Endothelial cell (in vitro differentiated cells): ENCODE measurements at regions not wholly inside any gene's neighbourhood (a gene's known extent, or its start where the extent isn't known, plus 50 kb on each side); places are given as distances from the start of the nearest gene placed in this dataset.
A peak's percentile ranks its signal among the peaks of the same experiment; 100 is the strongest.

Source experiments
- DNase-seq: peaks from one replicate; pipeline ENCODE4 v3.0.0; 2021; ENCODE audit warnings: low spot score
- H3K27ac Mint-ChIP-seq: one replicate; pipeline ENCODE4 v1.8.0; 2021; ENCODE audit warnings: mixed read lengths, inconsistent platforms; ENCODE audit not compliant: unreplicated experiment
- H3K27me3 Mint-ChIP-seq: one replicate; pipeline ENCODE4 v1.8.0; 2021; ENCODE audit warnings: mild to moderate bottlenecking, moderate library complexity, mixed read lengths, inconsistent platforms; ENCODE audit not compliant: unreplicated experiment
- H3K36me3 Mint-ChIP-seq: one replicate; pipeline ENCODE4 v1.8.0; 2021; ENCODE audit warnings: mild to moderate bottlenecking, low read depth, mixed read lengths, inconsistent platforms; ENCODE audit not compliant: unreplicated experiment
- H3K4me1 Mint-ChIP-seq: one replicate; pipeline ENCODE4 v1.8.0; 2021; ENCODE audit warnings: mild to moderate bottlenecking, mixed read lengths, inconsistent platforms; ENCODE audit not compliant: unreplicated experiment
- H3K4me3 Mint-ChIP-seq: one replicate; pipeline ENCODE4 v1.8.0; 2021; ENCODE audit warnings: mild to moderate bottlenecking, mixed read lengths, inconsistent platforms; ENCODE audit not compliant: unreplicated experiment
- H3K9me3 Mint-ChIP-seq: one replicate; pipeline ENCODE4 v1.8.0; 2021; ENCODE audit warnings: mixed read lengths, inconsistent platforms; ENCODE audit not compliant: unreplicated experiment
- TF ChIP-seq, protein P1 (sequence below): fragments of 200-600 bp; sonication (generic); IDR thresholded peaks from one replicate; pipeline ENCODE4 v1.5.0; 2021; ENCODE audit warnings: antibody characterized with exemption; ENCODE audit not compliant: unreplicated experiment

- DNase-seq = no peak
- no peaks in the 10 kb centered on the region for H3K4me1 Mint-ChIP-seq
- peaks cover 6% of the 10 kb centered on the region for H3K27me3 Mint-ChIP-seq
- no peak overlapping the region for H3K27ac Mint-ChIP-seq
- H3K36me3 Mint-ChIP-seq = no peaks in the 10 kb centered on the region
- TF ChIP-seq, protein P1, sequence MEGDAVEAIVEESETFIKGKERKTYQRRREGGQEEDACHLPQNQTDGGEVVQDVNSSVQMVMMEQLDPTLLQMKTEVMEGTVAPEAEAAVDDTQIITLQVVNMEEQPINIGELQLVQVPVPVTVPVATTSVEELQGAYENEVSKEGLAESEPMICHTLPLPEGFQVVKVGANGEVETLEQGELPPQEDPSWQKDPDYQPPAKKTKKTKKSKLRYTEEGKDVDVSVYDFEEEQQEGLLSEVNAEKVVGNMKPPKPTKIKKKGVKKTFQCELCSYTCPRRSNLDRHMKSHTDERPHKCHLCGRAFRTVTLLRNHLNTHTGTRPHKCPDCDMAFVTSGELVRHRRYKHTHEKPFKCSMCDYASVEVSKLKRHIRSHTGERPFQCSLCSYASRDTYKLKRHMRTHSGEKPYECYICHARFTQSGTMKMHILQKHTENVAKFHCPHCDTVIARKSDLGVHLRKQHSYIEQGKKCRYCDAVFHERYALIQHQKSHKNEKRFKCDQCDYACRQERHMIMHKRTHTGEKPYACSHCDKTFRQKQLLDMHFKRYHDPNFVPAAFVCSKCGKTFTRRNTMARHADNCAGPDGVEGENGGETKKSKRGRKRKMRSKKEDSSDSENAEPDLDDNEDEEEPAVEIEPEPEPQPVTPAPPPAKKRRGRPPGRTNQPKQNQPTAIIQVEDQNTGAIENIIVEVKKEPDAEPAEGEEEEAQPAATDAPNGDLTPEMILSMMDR = no peak
- no peak overlapping the region for H3K4me3 Mint-ChIP-seq
- no peaks in the 10 kb centered on the region for H3K9me3 Mint-ChIP-seq
Measured at GRCh38 chr6:160927416-160927815, 64.2 kb upstream of the MAP3K4 start.

DNA sequence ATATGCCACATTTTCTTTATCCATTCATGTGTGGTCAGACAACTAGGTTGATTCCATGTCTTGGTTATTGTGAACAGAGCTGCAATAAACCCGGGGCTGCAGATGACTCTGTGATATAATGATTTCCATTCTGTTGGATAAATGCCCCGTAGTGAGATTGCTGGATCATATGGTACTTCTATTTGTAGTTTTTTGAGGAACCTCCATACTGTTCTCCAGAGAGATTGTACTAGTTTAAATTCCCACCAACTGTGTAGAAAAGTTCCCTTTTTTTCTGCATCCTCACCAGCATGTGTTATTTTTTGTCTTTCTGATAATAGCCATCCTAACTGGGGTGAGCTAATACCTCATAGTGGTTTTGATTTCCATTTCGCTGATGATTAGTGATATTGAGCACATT is 62.2 kb upstream of the MAP3K4 start:
- peaks cover 3% of the 10 kb centered on the region for H3K27me3 Mint-ChIP-seq
- no peak overlapping the region for H3K4me3 Mint-ChIP-seq
- H3K27ac Mint-ChIP-seq = no peak overlapping the region
- no peak for DNase-seq
- TF ChIP-seq, protein P1 = no peak
- H3K36me3 Mint-ChIP-seq = no peaks in the 10 kb centered on the region
- no peaks in the 10 kb centered on the region for H3K9me3 Mint-ChIP-seq
- H3K4me1 Mint-ChIP-seq = no peaks in the 10 kb centered on the region

- Mint-ChIP-seq H3K36me3 (no peaks in the 10 kb centered on the region), H3K4me3 (no peak overlapping the region), H3K9me3 (no peaks in the 10 kb centered on the region), H3K4me1 (no peaks in the 10 kb centered on the region), H3K27ac (no peak overlapping the region), H3K27me3 (peaks cover 3% of the 10 kb centered on the region)
- TF ChIP-seq, protein P1 = no peak
- no peak for DNase-seq
Measured at GRCh38 chr6:160929831-160930230, 61.7 kb upstream of the MAP3K4 start.

GRCh38 chr6:160930547-160931377 is 60.8 kb upstream of the MAP3K4 start:
- peaks cover 3% of the 10 kb centered on the region for H3K27me3 Mint-ChIP-seq

More at GRCh38 chr6:160930547-160931377, 60.8 kb upstream of the MAP3K4 start:
- H3K4me1 Mint-ChIP-seq = no peaks in the 10 kb centered on the region
- H3K4me3 Mint-ChIP-seq = peak overlapping the region; percentile 81
- peak; percentile 86 for DNase-seq
- H3K9me3 Mint-ChIP-seq = no peaks in the 10 kb centered on the region
- TF ChIP-seq, protein P1 = peak; percentile 85
- no peaks in the 10 kb centered on the region for H3K36me3 Mint-ChIP-seq
- no peak overlapping the region for H3K27ac Mint-ChIP-seq
